GM12878 (cell line): ENCODE measurements at regions not wholly inside any gene's neighbourhood (a gene's known extent, or its start where the extent isn't known, plus 50 kb on each side); places are given as distances from the start of the nearest gene placed in this dataset.

Source experiments
- ATAC-seq: fragments of 200-7000 bp; cut with Tn5 transposase; 3 replicates; pipeline ENCODE4 v1.9.1; 2020; ENCODE audit warnings: mild to moderate bottlenecking, moderate library complexity
- BruUV-seq: library from RNA; stranded (reverse); fragments of 400-500 nt; replicated peaks from 2 replicates; lab custom pipeline; 2021; lab: Mats Ljungman, UMichigan
- CTCF ChIA-PET: fragments of 300-600 bp; sonication (Branson Sonifier 250); formaldehyde crosslinking; extraction: SDS; loops from one replicate; lab custom pipeline; 2021; ENCODE audit warnings: inconsistent platforms; lab: Yijun Ruan, JAX
- POLR2A ChIA-PET: fragments of 350-600 bp; formaldehyde crosslinking; extraction: SDS; loops from one replicate; lab custom pipeline; 2021; ENCODE audit warnings: inconsistent platforms; lab: Charles Lee
- RAD21 ChIA-PET: fragments of 300-600 bp; sonication (Branson Sonifier 250); formaldehyde crosslinking; loops from one replicate; lab custom pipeline; 2023; ENCODE audit warnings: antibody characterized with exemption; ENCODE audit not compliant: unreplicated experiment; lab: Charles Lee
- SMC1A ChIA-PET: fragments of 300-600 bp; sonication (Branson Sonifier 250); formaldehyde crosslinking; loops from one replicate; lab custom pipeline; 2023; ENCODE audit not compliant: unreplicated experiment, uncharacterized antibody; lab: Charles Lee
- DNase-seq: peaks from one replicate; pipeline ENCODE4 v3.0.0-alpha.2; 2011; ENCODE audit warnings: low read depth, low spot score
- FAIRE-seq: peaks from 3 replicates; lab custom pipeline; 2011; peaks lifted over from hg19 to GRCh38; lab: Jason Lieb, UNC
- H2AFZ ChIP-seq: 2 replicates; pipeline ENCODE4 v1.6.0; 2011; ENCODE audit warnings: low read depth, low read length, control low read depth; ENCODE audit not compliant: control insufficient read depth
- H3K27ac ChIP-seq: 2 replicates; pipeline ENCODE4 v1.5.1; 2011; ENCODE audit warnings: control low read depth; ENCODE audit not compliant: control insufficient read depth, insufficient read depth
- H3K27me3 ChIP-seq, 2 experiments: replicated peaks in 1 of 2; 2 replicates each; pipeline versions ENCODE4 v1.6.0 to v1.6.1; 2011; ENCODE audit warnings: low read length in 1 of 2; ENCODE audit not compliant: control insufficient read depth in 2 of 2, insufficient read depth in 2 of 2
- H3K36me3 ChIP-seq, 2 experiments: 2 replicates each; pipeline ENCODE4 v1.5.1; 2011; ENCODE audit warnings: low read length in 1 of 2; ENCODE audit not compliant: control insufficient read depth in 2 of 2, insufficient read depth in 2 of 2
- H3K4me1 ChIP-seq: 2 replicates; pipeline ENCODE4 v1.6.1; 2011; ENCODE audit warnings: mild to moderate bottlenecking, low read length, moderate library complexity, mixed read lengths; ENCODE audit not compliant: control insufficient read depth, insufficient read depth
- H3K4me2 ChIP-seq: 2 replicates; pipeline ENCODE4 v1.6.0; 2011; ENCODE audit warnings: control low read depth; ENCODE audit not compliant: control insufficient read depth, insufficient read depth
- H3K4me3 ChIP-seq: fragments of 200-600 bp; sonication (generic); 2 replicates; pipeline ENCODE4 v1.5.1; 2016
- H3K79me2 ChIP-seq: 2 replicates; pipeline ENCODE4 v1.6.0; 2011; ENCODE audit warnings: low read length; ENCODE audit not compliant: control insufficient read depth, insufficient read depth
- H3K9ac ChIP-seq: 2 replicates; pipeline ENCODE4 v1.8.0; 2011; ENCODE audit warnings: low read length, control low read depth, mixed read lengths; ENCODE audit not compliant: control insufficient read depth, insufficient read depth
- H3K9me3 ChIP-seq: replicated peaks from 3 replicates; pipeline ENCODE4 v1.5.1; 2011; ENCODE audit warnings: mild to moderate bottlenecking, low read length; ENCODE audit not compliant: control insufficient read depth, insufficient read depth
- H4K20me1 ChIP-seq: 2 replicates; pipeline ENCODE4 v1.6.0; 2011; ENCODE audit not compliant: control insufficient read depth, insufficient read depth
- BACH1 ChIP-seq: fragments of 450-650 bp; IDR thresholded peaks from 2 replicates; pipeline ENCODE4 v1.6.1; 2017; ENCODE audit warnings: mild to moderate bottlenecking, borderline replicate concordance
- CBFB ChIP-seq: IDR thresholded peaks from 2 replicates; pipeline ENCODE4 v1.6.1; 2016; ENCODE audit warnings: antibody characterized with exemption, low read depth
- CREM ChIP-seq: IDR thresholded peaks from 2 replicates; pipeline ENCODE4 v1.6.1; 2014; ENCODE audit warnings: antibody characterized with exemption, low read depth
- MYC ChIP-seq: IDR thresholded peaks from 2 replicates; pipeline ENCODE4 v1.6.1; 2011; ENCODE audit warnings: mild to moderate bottlenecking, low read length, moderate library complexity, inconsistent platforms; ENCODE audit not compliant: insufficient read depth, insufficient replicate concordance, insufficient read length, severe bottlenecking
- NFYA ChIP-seq: IDR thresholded peaks from 2 replicates; pipeline ENCODE4 v1.6.1; 2011; ENCODE audit warnings: low read depth, mild to moderate bottlenecking, low read length, improper control_type of control experiment, borderline replicate concordance
- PML ChIP-seq: IDR thresholded peaks from 2 replicates; pipeline ENCODE4 v1.6.1; 2012; ENCODE audit warnings: low read length, inconsistent platforms
- SMARCA5 ChIP-seq: fragments of 450-650 bp; IDR thresholded peaks from 2 replicates; pipeline ENCODE4 v1.6.1; 2017; ENCODE audit warnings: mild to moderate bottlenecking
- SP1 ChIP-seq: IDR thresholded peaks from one replicate; pipeline ENCODE4 v1.6.1; 2011; ENCODE audit warnings: low read depth, low read length
- TCF7 ChIP-seq: IDR thresholded peaks from 2 replicates; pipeline ENCODE4 v1.6.1; 2014; ENCODE audit warnings: antibody characterized with exemption, borderline replicate concordance
- YBX1 ChIP-seq: fragments of 450-650 bp; IDR thresholded peaks from 2 replicates; pipeline ENCODE4 v1.6.1; 2016; ENCODE audit warnings: antibody characterized with exemption
- ZNF384 ChIP-seq: IDR thresholded peaks from 2 replicates; pipeline ENCODE4 v1.6.1; 2012; ENCODE audit warnings: low read depth, mild to moderate bottlenecking, low read length, improper control_type of control experiment, borderline replicate concordance
- ZSCAN29 ChIP-seq: fragments of 450-650 bp; IDR thresholded peaks from 2 replicates; pipeline ENCODE4 v1.6.1; 2017; ENCODE audit warnings: mild to moderate bottlenecking, moderate library complexity
- ZZZ3 ChIP-seq: IDR thresholded peaks from 2 replicates; pipeline ENCODE4 v1.6.1; 2011; ENCODE audit warnings: low read depth; ENCODE audit not compliant: control insufficient read depth, insufficient read length
- WGBS: methylation state at CpG from one replicate; pipeline ENCODE4 v1.1.6; 2016; ENCODE audit warnings: low lambda C conversion rate; ENCODE audit not compliant: insufficient replicate concordance, insufficient coverage; ENCODE audit errors: missing lambda C conversion rate; 5-methylcytosine and 5-hydroxymethylcytosine counted together
- in situ Hi-C: fragments of 300-500 bp; cut with MboI; formaldehyde crosslinking; loops from 9 replicates; pipeline ENCODE4 v1.14.3; 2018; ENCODE audit warnings: mixed read lengths
- intact Hi-C: fragments of 100-400 bp; cut with micrococcal nuclease; formaldehyde crosslinking; loops from one replicate; pipeline ENCODE4 v1.14.2; 2022; ENCODE audit not compliant: unreplicated experiment
- TF ChIP-seq, protein P1 (sequence below): fragments of 450-650 bp; formaldehyde crosslinking; IDR thresholded peaks from 2 replicates; pipeline ENCODE4 v1.5.0; 2022; ENCODE audit warnings: mild to moderate bottlenecking, missing genetic modification characterization
- TF ChIP-seq, protein P2 (sequence below): IDR thresholded peaks from 2 replicates; pipeline ENCODE4 v1.6.1; 2012; ENCODE audit warnings: low read depth, low read length, improper control_type of control experiment
- TF ChIP-seq, protein P3 (sequence below): fragments of 450-650 bp; IDR thresholded peaks from 2 replicates; pipeline ENCODE4 v1.6.1; 2018; ENCODE audit warnings: mild to moderate bottlenecking, low read depth, moderate library complexity; ENCODE audit not compliant: partially characterized antibody

DNA sequence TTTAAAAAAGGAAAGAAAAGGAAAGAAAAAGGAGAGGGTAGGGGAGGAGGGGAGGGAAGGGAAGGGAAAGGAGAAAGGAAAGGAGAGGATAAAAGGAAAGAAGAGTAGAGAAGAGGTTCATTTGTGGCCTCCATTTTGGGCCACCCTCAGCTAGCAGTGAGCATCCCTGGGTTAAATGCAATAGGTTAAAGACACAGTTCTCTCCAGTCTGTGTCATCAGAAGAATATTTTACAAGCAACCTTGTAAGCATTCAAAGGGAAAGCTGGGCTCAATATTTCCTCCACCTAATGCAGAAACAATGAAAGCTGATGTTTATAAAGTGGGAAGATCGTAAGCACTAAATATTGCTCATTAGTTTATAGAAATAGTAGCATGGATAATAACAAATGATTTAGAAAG lies 219.1 kb upstream of the PITRM1 start:
- H3K27me3 ChIP-seq, result no peaks in the 10 kb centered on the region
- in situ Hi-C loops (no loop called here), intact Hi-C loops (loop anchor here (10.0 kb wide), 1 partner anchor 1263 kb away; no protein-coding TSS in a partner anchor)
- H3K4me1 ChIP-seq, result no peaks in the 10 kb centered on the region
- ChIA-PET POLR2A (no interaction called here), SMC1A (no interaction called here), RAD21 (no interaction called here), CTCF (no interaction called here)
- H3K27ac ChIP-seq, result no peak overlapping the region
- no TSS peak for BruUV-seq
- no peak overlapping the region for H2AFZ ChIP-seq
- no peak overlapping the region for H3K4me3 ChIP-seq
- H4K20me1 ChIP-seq, result no peaks in the 10 kb centered on the region
- TF ChIP-seq, protein P1, sequence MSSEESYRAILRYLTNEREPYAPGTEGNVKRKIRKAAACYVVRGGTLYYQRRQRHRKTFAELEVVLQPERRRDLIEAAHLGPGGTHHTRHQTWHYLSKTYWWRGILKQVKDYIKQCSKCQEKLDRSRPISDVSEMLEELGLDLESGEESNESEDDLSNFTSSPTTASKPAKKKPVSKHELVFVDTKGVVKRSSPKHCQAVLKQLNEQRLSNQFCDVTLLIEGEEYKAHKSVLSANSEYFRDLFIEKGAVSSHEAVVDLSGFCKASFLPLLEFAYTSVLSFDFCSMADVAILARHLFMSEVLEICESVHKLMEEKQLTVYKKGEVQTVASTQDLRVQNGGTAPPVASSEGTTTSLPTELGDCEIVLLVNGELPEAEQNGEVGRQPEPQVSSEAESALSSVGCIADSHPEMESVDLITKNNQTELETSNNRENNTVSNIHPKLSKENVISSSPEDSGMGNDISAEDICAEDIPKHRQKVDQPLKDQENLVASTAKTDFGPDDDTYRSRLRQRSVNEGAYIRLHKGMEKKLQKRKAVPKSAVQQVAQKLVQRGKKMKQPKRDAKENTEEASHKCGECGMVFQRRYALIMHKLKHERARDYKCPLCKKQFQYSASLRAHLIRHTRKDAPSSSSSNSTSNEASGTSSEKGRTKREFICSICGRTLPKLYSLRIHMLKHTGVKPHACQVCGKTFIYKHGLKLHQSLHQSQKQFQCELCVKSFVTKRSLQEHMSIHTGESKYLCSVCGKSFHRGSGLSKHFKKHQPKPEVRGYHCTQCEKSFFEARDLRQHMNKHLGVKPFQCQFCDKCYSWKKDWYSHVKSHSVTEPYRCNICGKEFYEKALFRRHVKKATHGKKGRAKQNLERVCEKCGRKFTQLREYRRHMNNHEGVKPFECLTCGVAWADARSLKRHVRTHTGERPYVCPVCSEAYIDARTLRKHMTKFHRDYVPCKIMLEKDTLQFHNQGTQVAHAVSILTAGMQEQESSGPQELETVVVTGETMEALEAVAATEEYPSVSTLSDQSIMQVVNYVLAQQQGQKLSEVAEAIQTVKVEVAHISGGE (CRISPR knock-in tag), result no peak
- TF ChIP-seq, protein P2, sequence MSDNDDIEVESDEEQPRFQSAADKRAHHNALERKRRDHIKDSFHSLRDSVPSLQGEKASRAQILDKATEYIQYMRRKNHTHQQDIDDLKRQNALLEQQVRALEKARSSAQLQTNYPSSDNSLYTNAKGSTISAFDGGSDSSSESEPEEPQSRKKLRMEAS, result no peak
- TF ChIP-seq CBFB (no peak), ZNF384 (no peak), SP1 (no peak), NFYA (no peak), TCF7 (no peak), MYC (no peak), ZZZ3 (no peak), CREM (no peak), ZSCAN29 (no peak), YBX1 (no peak), SMARCA5 (no peak), BACH1 (no peak), PML (no peak)
- TF ChIP-seq, protein P3, sequence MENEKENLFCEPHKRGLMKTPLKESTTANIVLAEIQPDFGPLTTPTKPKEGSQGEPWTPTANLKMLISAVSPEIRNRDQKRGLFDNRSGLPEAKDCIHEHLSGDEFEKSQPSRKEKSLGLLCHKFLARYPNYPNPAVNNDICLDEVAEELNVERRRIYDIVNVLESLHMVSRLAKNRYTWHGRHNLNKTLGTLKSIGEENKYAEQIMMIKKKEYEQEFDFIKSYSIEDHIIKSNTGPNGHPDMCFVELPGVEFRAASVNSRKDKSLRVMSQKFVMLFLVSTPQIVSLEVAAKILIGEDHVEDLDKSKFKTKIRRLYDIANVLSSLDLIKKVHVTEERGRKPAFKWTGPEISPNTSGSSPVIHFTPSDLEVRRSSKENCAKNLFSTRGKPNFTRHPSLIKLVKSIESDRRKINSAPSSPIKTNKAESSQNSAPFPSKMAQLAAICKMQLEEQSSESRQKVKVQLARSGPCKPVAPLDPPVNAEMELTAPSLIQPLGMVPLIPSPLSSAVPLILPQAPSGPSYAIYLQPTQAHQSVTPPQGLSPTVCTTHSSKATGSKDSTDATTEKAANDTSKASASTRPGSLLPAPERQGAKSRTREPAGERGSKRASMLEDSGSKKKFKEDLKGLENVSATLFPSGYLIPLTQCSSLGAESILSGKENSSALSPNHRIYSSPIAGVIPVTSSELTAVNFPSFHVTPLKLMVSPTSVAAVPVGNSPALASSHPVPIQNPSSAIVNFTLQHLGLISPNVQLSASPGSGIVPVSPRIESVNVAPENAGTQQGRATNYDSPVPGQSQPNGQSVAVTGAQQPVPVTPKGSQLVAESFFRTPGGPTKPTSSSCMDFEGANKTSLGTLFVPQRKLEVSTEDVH, result no peak
- no peak overlapping the region for H3K9ac ChIP-seq
- 32% methylated on average over 1 of the region's 1 CpG for WGBS
- no peaks in the 10 kb centered on the region for H3K79me2 ChIP-seq
- peaks cover 2% of the 10 kb centered on the region; the same call in 1 of the 3 replicates for H3K9me3 ChIP-seq
- no peak for DNase-seq
- ATAC-seq, result no peak
- H3K4me2 ChIP-seq, result no peak overlapping the region
- no peak for FAIRE-seq
- no peaks in the 10 kb centered on the region for H3K36me3 ChIP-seq
